Activated CD4-positive, alpha-beta T cell treated with anti-CD3 and anti-CD28 coated beads for 24 hours (primary cell): ENCODE measurements at regions not wholly inside any gene's neighbourhood (a gene's known extent, or its start where the extent isn't known, plus 50 kb on each side); places are given as distances from the start of the nearest gene placed in this dataset.

Source experiments
- DNase-seq, 2 donors: peaks; one replicate each; pipeline ENCODE4 v3.0.0-alpha.2; 2020; ENCODE audit warnings: low read depth in 2 of 2

- no peak for DNase-seq
Observed at GRCh38 chr4:155552180-155552579, 114.5 kb upstream of the GUCY1A1 start.

- DNase-seq = no peak
Observed at GRCh38 chr4:155548173-155548572, 118.5 kb upstream of the GUCY1A1 start.

- DNase-seq = no peak
Observed at GRCh38 chr4:155546451-155546850, 120.2 kb upstream of the GUCY1A1 start.

GRCh38 chr4:155545456-155545855 is 121.2 kb upstream of the GUCY1A1 start:
- DNase-seq = no peak

GRCh38 chr4:155544547-155544946 is 122.1 kb upstream of the GUCY1A1 start:
- no peak for DNase-seq

- no peak for DNase-seq
Observed at GRCh38 chr4:155543126-155543765, 123.4 kb upstream of the GUCY1A1 start.

- DNase-seq = no peak
Observed at GRCh38 chr4:155542415-155542814, 124.2 kb upstream of the GUCY1A1 start.

GRCh38 chr4:155541716-155542115 is 124.9 kb upstream of the GUCY1A1 start:
- DNase-seq = no peak

GRCh38 chr4:155540698-155541097 is 126.0 kb upstream of the GUCY1A1 start:
- no peak for DNase-seq

- DNase-seq = no peak
Observed at GRCh38 chr4:155539746-155540145, 126.9 kb upstream of the GUCY1A1 start.

- no peak for DNase-seq
Observed at GRCh38 chr4:155535802-155536454, 130.7 kb upstream of the GUCY1A1 start.

- DNase-seq = no peak
Observed at GRCh38 chr4:155532373-155533085, 134.1 kb upstream of the GUCY1A1 start.

GRCh38 chr4:155530857-155531256 is 135.8 kb upstream of the GUCY1A1 start:
- DNase-seq = no peak

- no peak for DNase-seq
Observed at GRCh38 chr4:155530290-155530689, 136.4 kb upstream of the GUCY1A1 start.

- no peak for DNase-seq
Observed at GRCh38 chr4:155529716-155530115, 136.9 kb upstream of the GUCY1A1 start.

GRCh38 chr4:155529272-155529671 is 137.4 kb upstream of the GUCY1A1 start:
- DNase-seq = no peak

- no peak for DNase-seq
Observed at GRCh38 chr4:155526452-155527169, 140.0 kb upstream of the GUCY1A1 start.

- DNase-seq = no peak
Observed at GRCh38 chr4:155524926-155525455, 141.7 kb upstream of the GUCY1A1 start.

- DNase-seq = no peak
Observed at GRCh38 chr4:155523358-155523757, 143.3 kb upstream of the GUCY1A1 start.

GRCh38 chr4:155522201-155522600 is 144.4 kb upstream of the GUCY1A1 start:
- no peak for DNase-seq

GRCh38 chr4:155521382-155521781 is 144.6 kb upstream of the MAP9 start:
- DNase-seq = no peak

GRCh38 chr4:155515444-155516075 is 138.8 kb upstream of the MAP9 start:
- DNase-seq = no peak
